Panc1 (cell line): ENCODE measurements at regions not wholly inside any gene's neighbourhood (a gene's known extent, or its start where the extent isn't known, plus 50 kb on each side); places are given as distances from the start of the nearest gene placed in this dataset.

Experiments
- POLR2AphosphoS5 ChIP-seq: IDR thresholded peaks from 2 replicates; pipeline ENCODE4 v1.6.1; 2012; ENCODE audit warnings: mild to moderate bottlenecking, low read depth, low read length, moderate library complexity
- SIN3A ChIP-seq: IDR thresholded peaks from 2 replicates; pipeline ENCODE4 v1.6.1; 2012; ENCODE audit warnings: low read depth, mild to moderate bottlenecking, low read length, moderate library complexity, borderline replicate concordance; ENCODE audit not compliant: insufficient read depth
- TCF7L2 ChIP-seq: IDR thresholded peaks from 2 replicates; pipeline ENCODE4 v1.6.1; 2011; ENCODE audit warnings: mild to moderate bottlenecking, low read depth, low read length, inconsistent platforms
- TF ChIP-seq, protein P1 (sequence below): fragments of 450-650 bp; IDR thresholded peaks from 2 replicates; pipeline ENCODE4 v1.5.1; 2017; ENCODE audit warnings: mild to moderate bottlenecking
- TF ChIP-seq, protein P2 (sequence below), 2 experiments: IDR thresholded peaks; 2 replicates each; pipeline ENCODE4 v1.6.1; 2011 to 2012; ENCODE audit warnings: low read depth in 2 of 2, control low read depth in 1 of 2, low read length in 1 of 2, mild to moderate bottlenecking in 1 of 2, moderate library complexity in 1 of 2; ENCODE audit not compliant: insufficient read depth in 1 of 2

DNA sequence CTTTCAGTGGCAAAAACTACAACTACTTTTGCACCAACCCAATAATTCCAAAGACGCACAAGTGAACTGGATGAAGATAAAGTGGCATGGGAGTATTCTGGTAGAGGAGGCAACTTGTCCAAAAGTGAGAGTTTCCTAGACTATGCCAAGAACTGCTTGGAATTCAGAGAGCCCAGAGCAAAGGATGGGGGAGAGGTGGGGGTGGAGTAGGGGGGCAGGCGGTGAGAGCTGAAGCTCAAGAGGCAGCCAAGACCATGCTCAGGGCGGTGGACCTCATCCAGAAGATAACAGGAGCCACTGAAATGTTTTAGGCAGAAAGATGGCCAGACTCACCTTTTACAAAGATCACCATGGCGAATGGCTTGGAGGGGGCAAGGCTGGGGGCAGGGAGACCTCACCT is 242.5 kb downstream of the SEC61B start:
- TF ChIP-seq, protein P1, sequence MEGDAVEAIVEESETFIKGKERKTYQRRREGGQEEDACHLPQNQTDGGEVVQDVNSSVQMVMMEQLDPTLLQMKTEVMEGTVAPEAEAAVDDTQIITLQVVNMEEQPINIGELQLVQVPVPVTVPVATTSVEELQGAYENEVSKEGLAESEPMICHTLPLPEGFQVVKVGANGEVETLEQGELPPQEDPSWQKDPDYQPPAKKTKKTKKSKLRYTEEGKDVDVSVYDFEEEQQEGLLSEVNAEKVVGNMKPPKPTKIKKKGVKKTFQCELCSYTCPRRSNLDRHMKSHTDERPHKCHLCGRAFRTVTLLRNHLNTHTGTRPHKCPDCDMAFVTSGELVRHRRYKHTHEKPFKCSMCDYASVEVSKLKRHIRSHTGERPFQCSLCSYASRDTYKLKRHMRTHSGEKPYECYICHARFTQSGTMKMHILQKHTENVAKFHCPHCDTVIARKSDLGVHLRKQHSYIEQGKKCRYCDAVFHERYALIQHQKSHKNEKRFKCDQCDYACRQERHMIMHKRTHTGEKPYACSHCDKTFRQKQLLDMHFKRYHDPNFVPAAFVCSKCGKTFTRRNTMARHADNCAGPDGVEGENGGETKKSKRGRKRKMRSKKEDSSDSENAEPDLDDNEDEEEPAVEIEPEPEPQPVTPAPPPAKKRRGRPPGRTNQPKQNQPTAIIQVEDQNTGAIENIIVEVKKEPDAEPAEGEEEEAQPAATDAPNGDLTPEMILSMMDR = no peak
- TF ChIP-seq TCF7L2 (no peak), POLR2AphosphoS5 (no peak), SIN3A (no peak)
- TF ChIP-seq, protein P2, sequence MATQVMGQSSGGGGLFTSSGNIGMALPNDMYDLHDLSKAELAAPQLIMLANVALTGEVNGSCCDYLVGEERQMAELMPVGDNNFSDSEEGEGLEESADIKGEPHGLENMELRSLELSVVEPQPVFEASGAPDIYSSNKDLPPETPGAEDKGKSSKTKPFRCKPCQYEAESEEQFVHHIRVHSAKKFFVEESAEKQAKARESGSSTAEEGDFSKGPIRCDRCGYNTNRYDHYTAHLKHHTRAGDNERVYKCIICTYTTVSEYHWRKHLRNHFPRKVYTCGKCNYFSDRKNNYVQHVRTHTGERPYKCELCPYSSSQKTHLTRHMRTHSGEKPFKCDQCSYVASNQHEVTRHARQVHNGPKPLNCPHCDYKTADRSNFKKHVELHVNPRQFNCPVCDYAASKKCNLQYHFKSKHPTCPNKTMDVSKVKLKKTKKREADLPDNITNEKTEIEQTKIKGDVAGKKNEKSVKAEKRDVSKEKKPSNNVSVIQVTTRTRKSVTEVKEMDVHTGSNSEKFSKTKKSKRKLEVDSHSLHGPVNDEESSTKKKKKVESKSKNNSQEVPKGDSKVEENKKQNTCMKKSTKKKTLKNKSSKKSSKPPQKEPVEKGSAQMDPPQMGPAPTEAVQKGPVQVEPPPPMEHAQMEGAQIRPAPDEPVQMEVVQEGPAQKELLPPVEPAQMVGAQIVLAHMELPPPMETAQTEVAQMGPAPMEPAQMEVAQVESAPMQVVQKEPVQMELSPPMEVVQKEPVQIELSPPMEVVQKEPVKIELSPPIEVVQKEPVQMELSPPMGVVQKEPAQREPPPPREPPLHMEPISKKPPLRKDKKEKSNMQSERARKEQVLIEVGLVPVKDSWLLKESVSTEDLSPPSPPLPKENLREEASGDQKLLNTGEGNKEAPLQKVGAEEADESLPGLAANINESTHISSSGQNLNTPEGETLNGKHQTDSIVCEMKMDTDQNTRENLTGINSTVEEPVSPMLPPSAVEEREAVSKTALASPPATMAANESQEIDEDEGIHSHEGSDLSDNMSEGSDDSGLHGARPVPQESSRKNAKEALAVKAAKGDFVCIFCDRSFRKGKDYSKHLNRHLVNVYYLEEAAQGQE (IDR thresholded peaks at IDR 0.05; ENCODE audit: insufficient read depth in 1 of 2, low read depth in 2 of 2, low read length in 1 of 2) = no peak
